Activated naive CD8-positive, alpha-beta T cell treated with anti-CD3 and anti-CD28 coated beads for 36 hours (primary cell): ENCODE measurements at regions not wholly inside any gene's neighbourhood (a gene's known extent, or its start where the extent isn't known, plus 50 kb on each side); places are given as distances from the start of the nearest gene placed in this dataset.
"Not testable (repeated sequence)": the region's sequence is repeated elsewhere in the genome, so short reads cannot be mapped to it uniquely, and the experiment has no call there.

Source experiments
- DNase-seq: peaks from one replicate; pipeline ENCODE4 v3.0.0; 2021
- H3K27ac Mint-ChIP-seq: one replicate; pipeline ENCODE4 v1.8.0; 2022; ENCODE audit warnings: mild to moderate bottlenecking, moderate library complexity, mixed read lengths
- H3K27me3 Mint-ChIP-seq: one replicate; pipeline ENCODE4 v1.8.0; 2022; ENCODE audit warnings: mild to moderate bottlenecking, mixed read lengths
- H3K36me3 Mint-ChIP-seq: one replicate; pipeline ENCODE4 v1.8.0; 2021; ENCODE audit warnings: mild to moderate bottlenecking, mixed read lengths
- H3K4me1 Mint-ChIP-seq: one replicate; pipeline ENCODE4 v1.8.0; 2021; ENCODE audit warnings: mixed read lengths
- H3K4me3 Mint-ChIP-seq: one replicate; pipeline ENCODE4 v1.8.0; 2022; ENCODE audit warnings: mild to moderate bottlenecking, moderate library complexity, mixed read lengths
- H3K9me3 Mint-ChIP-seq: one replicate; pipeline ENCODE4 v1.8.0; 2022; ENCODE audit warnings: mixed read lengths

GRCh38 chr2:132068407-132068806 lies 93.3 kb downstream of the ANKRD30BL start:
- H3K27ac Mint-ChIP-seq, H3K9me3 Mint-ChIP-seq, H3K27me3 Mint-ChIP-seq, DNase-seq, H3K4me3 Mint-ChIP-seq, H3K4me1 Mint-ChIP-seq, H3K36me3 Mint-ChIP-seq: not testable (repeated sequence)

- not testable (repeated sequence) for H3K4me3 Mint-ChIP-seq, H3K4me1 Mint-ChIP-seq, H3K36me3 Mint-ChIP-seq, H3K9me3 Mint-ChIP-seq, H3K27ac Mint-ChIP-seq, DNase-seq, H3K27me3 Mint-ChIP-seq
Measured at GRCh38 chr2:132065391-132065790, 96.4 kb downstream of the ANKRD30BL start.

- H3K36me3 Mint-ChIP-seq, DNase-seq, H3K4me1 Mint-ChIP-seq, H3K27ac Mint-ChIP-seq, H3K4me3 Mint-ChIP-seq: not testable (repeated sequence)
- H3K9me3 Mint-ChIP-seq = peaks cover 10% of the 10 kb centered on the region
- H3K27me3 Mint-ChIP-seq = peaks cover 55% of the 10 kb centered on the region
Measured at GRCh38 chr2:132039609-132040236, 122.0 kb downstream of the ANKRD30BL start.

- peaks cover 55% of the 10 kb centered on the region for H3K27me3 Mint-ChIP-seq
- H3K36me3 Mint-ChIP-seq, H3K4me3 Mint-ChIP-seq, H3K4me1 Mint-ChIP-seq, H3K27ac Mint-ChIP-seq, DNase-seq: not testable (repeated sequence)
- peaks cover 10% of the 10 kb centered on the region for H3K9me3 Mint-ChIP-seq
Measured at GRCh38 chr2:132038883-132039235, 122.9 kb downstream of the ANKRD30BL start.

DNA sequence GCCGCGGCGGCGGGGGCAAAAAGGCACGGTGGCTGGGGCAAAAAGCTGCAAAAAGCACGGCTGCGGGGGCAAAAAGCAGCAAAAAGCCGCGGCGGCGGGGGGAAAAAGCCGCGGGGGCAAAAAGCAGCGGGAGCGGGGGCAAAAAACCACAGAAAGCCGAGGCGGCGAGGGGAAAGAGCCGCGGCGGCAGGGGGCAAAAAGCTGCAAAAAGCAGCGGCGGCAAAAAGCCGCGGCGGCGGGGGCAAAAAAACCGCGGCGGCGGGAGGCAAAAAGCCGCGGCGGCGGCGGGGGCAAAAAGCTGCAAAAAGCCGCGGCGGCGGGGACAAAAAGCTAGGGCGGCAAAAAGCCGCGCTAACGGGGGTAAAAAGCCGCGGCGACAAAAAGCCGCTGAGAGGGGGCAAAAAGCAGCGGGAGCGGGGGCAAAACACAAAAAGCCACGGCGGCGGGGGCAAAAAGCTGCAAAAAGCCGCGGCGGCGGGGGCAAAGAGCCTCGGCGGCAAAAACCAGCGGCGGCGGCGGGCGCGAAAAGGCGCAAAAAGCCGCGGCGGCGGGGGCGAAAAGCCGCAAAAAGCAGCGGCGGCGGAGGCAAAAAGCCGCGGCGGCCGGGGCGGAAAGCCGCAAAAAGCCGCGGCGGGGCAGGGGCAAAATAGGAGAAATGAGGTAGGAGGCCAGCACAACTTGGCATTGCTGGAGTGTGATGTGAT lies 123.4 kb downstream of the ANKRD30BL start:
- Mint-ChIP-seq H3K9me3 (peaks cover 7% of the 10 kb centered on the region), H3K4me1 (peaks cover 4% of the 10 kb centered on the region), H3K4me3 (no peak overlapping the region), H3K27ac (no peak overlapping the region), H3K36me3 (no peaks in the 10 kb centered on the region), H3K27me3 (peaks cover 51% of the 10 kb centered on the region)
- no peak for DNase-seq

- Mint-ChIP-seq H3K27me3 (peaks cover 47% of the 10 kb centered on the region), H3K36me3 (no peaks in the 10 kb centered on the region), H3K4me1 (peaks cover 4% of the 10 kb centered on the region), H3K27ac (no peak overlapping the region), H3K9me3 (peaks cover 6% of the 10 kb centered on the region), H3K4me3 (no peak overlapping the region)
- no peak for DNase-seq
Measured at GRCh38 chr2:132037527-132038178, 124.1 kb downstream of the ANKRD30BL start.

- Mint-ChIP-seq H3K27ac (no peak overlapping the region), H3K9me3 (peaks cover 1% of the 10 kb centered on the region), H3K4me3 (no peak overlapping the region), H3K36me3 (no peaks in the 10 kb centered on the region), H3K27me3 (peaks cover 23% of the 10 kb centered on the region), H3K4me1 (peaks cover 4% of the 10 kb centered on the region)
- DNase-seq = no peak
Measured at GRCh38 chr2:132034646-132035045, 127.1 kb downstream of the ANKRD30BL start.

GRCh38 chr2:132033949-132034348 lies 127.8 kb downstream of the ANKRD30BL start:
- Mint-ChIP-seq H3K27ac (no peak overlapping the region), H3K36me3 (no peaks in the 10 kb centered on the region), H3K4me3 (no peak overlapping the region), H3K4me1 (peaks cover 3% of the 10 kb centered on the region), H3K9me3 (peaks cover 1% of the 10 kb centered on the region), H3K27me3 (peaks cover 17% of the 10 kb centered on the region)
- no peak for DNase-seq

DNA sequence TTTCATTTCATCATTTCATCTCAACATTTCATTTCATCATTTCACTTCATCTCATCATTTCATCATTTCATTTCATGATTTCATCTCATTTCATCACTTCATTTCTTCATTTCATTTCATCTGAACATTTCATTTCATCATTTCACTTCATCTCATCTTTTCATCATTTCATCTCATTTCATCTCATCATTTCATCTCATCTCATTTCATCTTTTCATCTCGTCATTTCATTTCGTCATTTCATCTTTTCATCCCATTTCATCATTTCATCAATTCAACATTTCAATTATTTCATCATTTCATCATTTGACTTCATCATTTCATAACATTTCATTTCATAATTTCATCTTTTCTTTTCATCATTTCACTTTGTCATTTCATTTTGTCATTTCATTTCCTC lies 128.4 kb downstream of the ANKRD30BL start:
- H3K36me3 Mint-ChIP-seq = no peaks in the 10 kb centered on the region
- no peaks in the 10 kb centered on the region for H3K4me1 Mint-ChIP-seq
- no peak overlapping the region for H3K27ac Mint-ChIP-seq
- peaks cover 1% of the 10 kb centered on the region for H3K9me3 Mint-ChIP-seq
- no peak overlapping the region for H3K4me3 Mint-ChIP-seq
- peaks cover 12% of the 10 kb centered on the region for H3K27me3 Mint-ChIP-seq
- no peak for DNase-seq

- not testable (repeated sequence) for H3K27ac Mint-ChIP-seq, H3K9me3 Mint-ChIP-seq
Measured at GRCh38 chr2:132012046-132012445, 149.7 kb downstream of the ANKRD30BL start.

GRCh38 chr2:132009874-132010521 lies 151.8 kb downstream of the ANKRD30BL start:
- H3K36me3 Mint-ChIP-seq = peaks cover 1% of the 10 kb centered on the region
- H3K27me3 Mint-ChIP-seq = peaks cover 57% of the 10 kb centered on the region
- peaks cover 2% of the 10 kb centered on the region for H3K4me1 Mint-ChIP-seq
- no peak for DNase-seq
- H3K9me3 Mint-ChIP-seq = peaks cover 5% of the 10 kb centered on the region
- H3K4me3 Mint-ChIP-seq = no peak overlapping the region
- no peak overlapping the region for H3K27ac Mint-ChIP-seq

More at GRCh38 chr2:132012046-132012445, 149.7 kb downstream of the ANKRD30BL start:
- H3K36me3 Mint-ChIP-seq, DNase-seq, H3K4me3 Mint-ChIP-seq, H3K4me1 Mint-ChIP-seq: not testable (repeated sequence)
- H3K27me3 Mint-ChIP-seq = peaks cover 45% of the 10 kb centered on the region

DNA sequence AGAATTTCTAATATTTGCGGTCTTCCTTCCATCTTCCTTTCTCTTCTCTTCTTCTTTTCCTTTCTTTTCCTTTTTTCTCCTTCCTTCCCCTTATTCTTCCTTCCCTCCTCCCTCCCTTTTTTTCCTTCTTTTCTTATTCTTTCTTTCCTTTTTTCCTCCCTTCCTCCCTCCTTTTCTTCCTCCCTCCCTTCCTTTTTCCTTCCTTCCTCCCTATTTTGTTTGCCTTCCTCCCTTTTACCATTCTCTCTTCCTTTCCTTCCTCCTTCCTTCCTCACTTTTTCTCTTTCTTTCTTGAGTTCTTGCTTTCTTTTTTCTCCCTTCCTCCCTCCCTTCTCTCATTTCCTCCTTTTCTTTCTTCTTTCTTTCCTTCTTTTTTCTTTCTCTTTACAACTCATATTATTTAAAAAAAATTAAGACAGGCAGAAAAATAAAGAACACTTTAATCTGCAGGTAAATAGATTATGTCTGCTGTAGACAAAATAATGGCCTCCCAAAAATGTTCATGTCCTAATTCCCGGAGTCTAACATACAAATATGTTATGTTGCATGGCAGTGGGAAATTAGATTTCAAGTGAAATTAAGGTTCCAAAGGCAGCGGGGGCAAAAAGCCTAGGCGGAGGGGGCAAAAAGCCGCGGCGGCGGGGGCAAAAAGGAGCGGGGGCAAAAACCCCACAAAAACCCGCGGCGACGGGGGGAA lies 152.4 kb downstream of the ANKRD30BL start:
- H3K9me3 Mint-ChIP-seq = peaks cover 5% of the 10 kb centered on the region
- H3K4me1 Mint-ChIP-seq = peaks cover 2% of the 10 kb centered on the region
- no peak overlapping the region for H3K27ac Mint-ChIP-seq
- DNase-seq = no peak
- no peak overlapping the region for H3K4me3 Mint-ChIP-seq
- H3K27me3 Mint-ChIP-seq = peaks cover 58% of the 10 kb centered on the region
- H3K36me3 Mint-ChIP-seq = peaks cover 1% of the 10 kb centered on the region

DNA sequence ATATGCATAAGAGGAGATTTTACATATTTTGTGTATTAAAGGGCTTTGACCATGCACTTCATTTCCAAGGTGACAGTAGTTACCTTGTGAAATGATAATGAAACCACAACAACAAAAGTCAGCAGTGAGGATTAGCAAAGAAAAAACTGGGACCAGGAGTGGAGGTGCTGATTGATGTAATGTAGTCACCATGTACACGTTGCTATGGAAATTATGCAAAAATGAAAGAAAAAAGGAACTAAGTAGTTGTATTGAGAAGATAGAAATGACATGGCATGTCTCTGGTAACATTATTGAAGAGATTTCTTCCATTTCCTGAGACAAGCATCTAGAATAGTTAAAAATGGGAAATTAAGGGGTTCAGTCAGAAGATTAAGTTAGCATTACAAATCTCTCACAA lies 171.0 kb downstream of the ANKRD30BL start:
- not testable (repeated sequence) for H3K4me1 Mint-ChIP-seq, H3K9me3 Mint-ChIP-seq, H3K36me3 Mint-ChIP-seq, H3K27me3 Mint-ChIP-seq, H3K27ac Mint-ChIP-seq, H3K4me3 Mint-ChIP-seq, DNase-seq

GRCh38 chr2:131966671-131967070 lies 195.1 kb downstream of the ANKRD30BL start:
- not testable (repeated sequence) for H3K27me3 Mint-ChIP-seq, H3K4me1 Mint-ChIP-seq

GRCh38 chr2:131966256-131966655 lies 195.5 kb downstream of the ANKRD30BL start:
- no peak for DNase-seq
- Mint-ChIP-seq H3K4me1 (no peaks in the 10 kb centered on the region), H3K36me3 (no peaks in the 10 kb centered on the region), H3K27ac (no peak overlapping the region), H3K27me3 (no peaks in the 10 kb centered on the region), H3K9me3 (peaks cover 1% of the 10 kb centered on the region), H3K4me3 (no peak overlapping the region)

More at GRCh38 chr2:131966671-131967070, 195.1 kb downstream of the ANKRD30BL start:
- H3K9me3 Mint-ChIP-seq, H3K4me3 Mint-ChIP-seq, DNase-seq, H3K36me3 Mint-ChIP-seq, H3K27ac Mint-ChIP-seq: not testable (repeated sequence)
